CD8-positive, alpha-beta memory T cell (primary cell): ENCODE measurements at regions not wholly inside any gene's neighbourhood (a gene's known extent, or its start where the extent isn't known, plus 50 kb on each side); places are given as distances from the start of the nearest gene placed in this dataset.

ENCODE experiments used
- CTCF ChIA-PET: fragments of 350-600 bp; sonication (Branson Sonifier 250); formaldehyde crosslinking; loops from one replicate; lab custom pipeline; 2021; ENCODE audit warnings: antibody characterized with exemption; lab: Charles Lee
- POLR2A ChIA-PET: fragments of 350-600 bp; sonication (Branson Sonifier 250); formaldehyde crosslinking; loops from one replicate; lab custom pipeline; 2021; ENCODE audit warnings: antibody characterized with exemption; lab: Charles Lee
- DNase-seq, 5 donors: peaks; one replicate each; pipeline versions ENCODE4 v3.0.0 to v3.0.0-alpha.2; 2020 to 2022; ENCODE audit warnings: mixed read lengths in 1 of 5
- H3K27ac ChIP-seq: one replicate; pipeline ENCODE4 v1.7.0; 2013; ENCODE audit warnings: low read depth, mild to moderate bottlenecking, low read length, moderate library complexity
- H3K27me3 ChIP-seq: 2 replicates; pipeline ENCODE4 v1.7.0; 2013; ENCODE audit warnings: low read length, mild to moderate bottlenecking; ENCODE audit not compliant: insufficient read depth, poor library complexity, severe bottlenecking
- H3K36me3 ChIP-seq: 2 replicates; pipeline ENCODE4 v1.7.0; 2013; ENCODE audit warnings: mild to moderate bottlenecking, low read length, moderate library complexity; ENCODE audit not compliant: insufficient read depth
- H3K4me1 ChIP-seq: 2 replicates; pipeline ENCODE4 v1.7.0; 2013; ENCODE audit warnings: mild to moderate bottlenecking, low read length, moderate library complexity; ENCODE audit not compliant: insufficient read depth
- H3K4me3 ChIP-seq: 2 replicates; pipeline ENCODE4 v1.7.0; 2013; ENCODE audit warnings: mild to moderate bottlenecking, low read length
- H3K9me3 ChIP-seq: 2 replicates; pipeline ENCODE4 v1.7.0; 2013; ENCODE audit warnings: mild to moderate bottlenecking, low read length
- H3K27ac Mint-ChIP-seq, 8 donors: one replicate each; pipeline ENCODE4 v1.8.0; 2020 to 2021; ENCODE audit warnings: mixed read lengths in 8 of 8, mild to moderate bottlenecking in 6 of 8, inconsistent platforms in 3 of 8, moderate library complexity in 3 of 8
- H3K27me3 Mint-ChIP-seq, 2 donors: one replicate each; pipeline ENCODE4 v1.8.0; 2020 to 2021; ENCODE audit warnings: mixed read lengths in 2 of 2, mild to moderate bottlenecking in 1 of 2, moderate library complexity in 1 of 2
- H3K36me3 Mint-ChIP-seq, 3 donors: one replicate each; pipeline ENCODE4 v1.8.0; 2020 to 2021; ENCODE audit warnings: mixed read lengths in 3 of 3, inconsistent platforms in 1 of 3, mild to moderate bottlenecking in 1 of 3
- H3K4me1 Mint-ChIP-seq, 3 donors: one replicate each; pipeline ENCODE4 v1.8.0; 2020 to 2021; ENCODE audit warnings: mixed read lengths in 3 of 3, inconsistent platforms in 1 of 3, mild to moderate bottlenecking in 1 of 3
- H3K4me3 Mint-ChIP-seq, 7 donors: one replicate each; pipeline ENCODE4 v1.8.0; 2020 to 2021; ENCODE audit warnings: mixed read lengths in 7 of 7, mild to moderate bottlenecking in 6 of 7, moderate library complexity in 4 of 7, inconsistent platforms in 2 of 7
- H3K9me3 Mint-ChIP-seq, 5 donors: one replicate each; pipeline ENCODE4 v1.8.0; 2020 to 2022; ENCODE audit warnings: mixed read lengths in 5 of 5, mild to moderate bottlenecking in 3 of 5, moderate library complexity in 2 of 5, inconsistent platforms in 1 of 5

DNA sequence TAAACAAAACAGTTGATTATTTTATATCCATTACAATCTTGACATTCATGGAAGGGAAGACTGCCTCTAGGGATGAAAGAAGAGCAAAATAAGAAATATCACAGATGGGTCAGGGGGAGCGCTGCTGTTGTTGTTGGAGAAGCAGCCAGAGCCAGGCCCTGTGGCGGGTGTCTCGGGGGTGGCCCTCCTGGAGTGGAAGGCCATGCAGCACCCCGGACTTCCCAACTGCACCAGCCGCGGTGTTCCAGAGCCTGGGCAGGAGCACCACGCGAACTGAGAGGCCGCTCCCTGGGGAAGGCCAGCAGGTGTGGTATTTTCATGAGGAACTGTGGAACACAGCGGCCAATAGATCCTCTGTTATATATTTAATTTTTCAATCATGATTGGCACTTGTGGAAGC lies 72.4 kb upstream of the VSTM2A start:
- ChIA-PET CTCF (no interaction called here), POLR2A (no interaction called here)
- Histone ChIP-seq H3K27ac (no peak overlapping the region), H3K27me3 (no peaks in the 10 kb centered on the region), H3K4me1 (no peaks in the 10 kb centered on the region), H3K9me3 (no peaks in the 10 kb centered on the region), H3K36me3 (no peaks in the 10 kb centered on the region), H3K4me3 (no peak overlapping the region)
- no peak overlapping the region for H3K27ac Mint-ChIP-seq
- H3K4me3 Mint-ChIP-seq: no peak overlapping the region
- no peaks in the 10 kb centered on the region for H3K27me3 Mint-ChIP-seq
- peaks cover 19 to 32% (median 24%) of the 10 kb centered on the region in 5 donors for H3K9me3 Mint-ChIP-seq
- DNase-seq: no peak
- no peaks in the 10 kb centered on the region for H3K4me1 Mint-ChIP-seq
- no peaks in the 10 kb centered on the region for H3K36me3 Mint-ChIP-seq

DNA sequence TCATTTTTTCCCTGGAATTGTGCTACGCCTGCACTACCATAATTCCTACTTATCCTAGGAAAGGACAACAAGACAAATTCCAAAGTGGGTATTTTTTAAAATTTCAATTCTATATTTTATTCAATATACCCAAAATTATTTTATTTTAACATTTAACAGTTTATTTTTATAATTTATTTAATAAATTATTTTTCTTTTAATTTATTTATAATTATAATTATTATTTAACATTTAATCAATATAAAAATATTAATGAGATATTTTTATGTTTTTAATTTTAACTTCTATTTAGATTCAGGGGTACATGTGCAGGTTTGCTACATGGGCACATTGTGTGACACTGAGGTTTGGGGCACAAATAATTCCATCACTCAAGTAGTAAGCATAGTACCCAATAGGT lies 65.6 kb upstream of the VSTM2A start:
- H3K27me3 Mint-ChIP-seq: no peaks in the 10 kb centered on the region
- no peak overlapping the region for H3K27ac Mint-ChIP-seq
- no peaks in the 10 kb centered on the region for H3K4me1 Mint-ChIP-seq
- ChIA-PET POLR2A (no interaction called here), CTCF (no interaction called here)
- no peaks in the 10 kb centered on the region for H3K4me1 ChIP-seq
- H3K36me3 Mint-ChIP-seq: no peaks in the 10 kb centered on the region
- no peak overlapping the region for H3K4me3 Mint-ChIP-seq
- H3K27me3 ChIP-seq: no peaks in the 10 kb centered on the region
- no peaks in the 10 kb centered on the region for H3K9me3 ChIP-seq
- no peak overlapping the region for H3K27ac ChIP-seq
- no peak for DNase-seq
- no peak overlapping the region for H3K4me3 ChIP-seq
- H3K36me3 ChIP-seq: no peaks in the 10 kb centered on the region
- peaks cover 2 to 22% (median 10%) of the 10 kb centered on the region in 5 donors for H3K9me3 Mint-ChIP-seq

GRCh38 chr7:54477083-54477482 lies 65.1 kb upstream of the VSTM2A start:
- Mint-ChIP-seq H3K9me3 (peaks cover 1 to 23% (median 11%) of the 10 kb centered on the region in 5 donors), H3K36me3 (no peaks in the 10 kb centered on the region), H3K4me1 (no peaks in the 10 kb centered on the region), H3K27me3 (no peaks in the 10 kb centered on the region), H3K27ac (no peak overlapping the region), H3K4me3 (no peak overlapping the region)
- ChIA-PET POLR2A (no interaction called here), CTCF (no interaction called here)
- H3K27me3 ChIP-seq: no peaks in the 10 kb centered on the region
- no peaks in the 10 kb centered on the region for H3K36me3 ChIP-seq
- no peak for DNase-seq
- no peaks in the 10 kb centered on the region for H3K9me3 ChIP-seq
- H3K27ac ChIP-seq: no peak overlapping the region
- no peak overlapping the region for H3K4me3 ChIP-seq
- H3K4me1 ChIP-seq: no peaks in the 10 kb centered on the region

DNA sequence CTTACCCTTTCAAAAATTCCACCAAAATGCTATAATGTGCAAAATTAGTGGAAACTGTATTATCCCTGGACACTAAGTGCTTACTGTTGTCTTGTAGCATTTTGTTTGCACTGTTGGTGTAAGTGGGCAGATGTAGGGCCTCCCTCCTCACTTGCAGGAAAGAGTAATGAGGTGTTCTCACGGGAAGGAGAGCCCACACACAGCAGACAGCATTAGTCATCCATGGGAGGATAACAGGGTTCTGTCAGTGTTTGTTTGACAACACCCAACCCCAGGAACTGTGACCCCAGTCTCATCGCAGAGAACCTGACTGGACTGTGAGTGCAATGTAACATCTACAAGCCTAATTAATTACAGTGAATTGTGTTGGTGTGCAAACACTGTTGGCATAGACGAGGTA lies 58.7 kb upstream of the VSTM2A start:
- no peaks in the 10 kb centered on the region for H3K4me1 Mint-ChIP-seq
- no peak for DNase-seq
- H3K4me3 ChIP-seq: no peak overlapping the region
- ChIA-PET CTCF (no interaction called here), POLR2A (no interaction called here)
- H3K27ac ChIP-seq: no peak overlapping the region
- H3K9me3 ChIP-seq: no peaks in the 10 kb centered on the region
- H3K4me1 ChIP-seq: no peaks in the 10 kb centered on the region
- no peak overlapping the region for H3K4me3 Mint-ChIP-seq
- H3K36me3 ChIP-seq: no peaks in the 10 kb centered on the region
- H3K9me3 Mint-ChIP-seq: peaks cover 5 to 39% (median 18%) of the 10 kb centered on the region in 5 donors
- H3K27me3 ChIP-seq: no peaks in the 10 kb centered on the region
- no peaks in the 10 kb centered on the region for H3K36me3 Mint-ChIP-seq
- H3K27me3 Mint-ChIP-seq: no peaks in the 10 kb centered on the region
- no peak overlapping the region for H3K27ac Mint-ChIP-seq

DNA sequence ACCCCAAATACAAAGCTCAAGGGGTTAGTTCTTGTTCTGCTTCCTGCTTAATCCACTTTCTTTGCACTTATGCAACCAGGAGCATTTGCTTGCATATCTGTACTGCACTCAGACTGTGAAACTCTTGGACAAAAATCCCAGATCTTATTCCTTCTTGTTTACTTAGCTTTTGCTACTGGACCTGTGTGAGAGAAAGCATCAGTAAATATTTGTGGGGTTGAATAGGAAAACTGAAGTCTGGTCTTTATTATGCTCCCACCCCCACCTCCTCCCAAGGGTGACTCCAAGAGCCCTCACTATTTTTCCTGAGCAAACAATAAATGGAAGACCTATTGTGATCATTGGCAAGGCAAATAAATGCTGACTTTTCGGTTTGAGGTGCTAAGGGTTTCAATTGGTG lies 57.1 kb upstream of the VSTM2A start:
- no peak overlapping the region for H3K4me3 ChIP-seq
- H3K27ac ChIP-seq: no peak overlapping the region
- CTCF ChIA-PET: no interaction called here
- H3K27ac Mint-ChIP-seq: no peak overlapping the region
- H3K36me3 Mint-ChIP-seq: no peaks in the 10 kb centered on the region
- no peak for DNase-seq
- no peaks in the 10 kb centered on the region for H3K27me3 ChIP-seq
- no peaks in the 10 kb centered on the region for H3K4me1 ChIP-seq
- H3K9me3 ChIP-seq: no peaks in the 10 kb centered on the region
- no peaks in the 10 kb centered on the region for H3K36me3 ChIP-seq
- H3K9me3 Mint-ChIP-seq: peaks cover 5 to 37% (median 14%) of the 10 kb centered on the region in 5 donors
- no peak overlapping the region for H3K4me3 Mint-ChIP-seq
- H3K4me1 Mint-ChIP-seq: no peaks in the 10 kb centered on the region
- H3K27me3 Mint-ChIP-seq: no peaks in the 10 kb centered on the region
- POLR2A ChIA-PET: no interaction called here
